ENCODE measurements at regions not wholly inside any gene's neighbourhood (a gene's known extent, or its start where the extent isn't known, plus 50 kb on each side); places are given as distances from the start of the nearest gene placed in this dataset.
"Not testable (repeated sequence)": the region's sequence is repeated elsewhere in the genome, so short reads cannot be mapped to it uniquely, and the experiment has no call there.

GRCh38 chr4:125762537-125762936, 447.8 kb downstream of the FAT4 start:
- intact Hi-C loops (cut with DNase I): no loop called here
- DNase-seq: no peak
- no peak for ATAC-seq (ENCODE audit: poor library complexity)

DNA sequence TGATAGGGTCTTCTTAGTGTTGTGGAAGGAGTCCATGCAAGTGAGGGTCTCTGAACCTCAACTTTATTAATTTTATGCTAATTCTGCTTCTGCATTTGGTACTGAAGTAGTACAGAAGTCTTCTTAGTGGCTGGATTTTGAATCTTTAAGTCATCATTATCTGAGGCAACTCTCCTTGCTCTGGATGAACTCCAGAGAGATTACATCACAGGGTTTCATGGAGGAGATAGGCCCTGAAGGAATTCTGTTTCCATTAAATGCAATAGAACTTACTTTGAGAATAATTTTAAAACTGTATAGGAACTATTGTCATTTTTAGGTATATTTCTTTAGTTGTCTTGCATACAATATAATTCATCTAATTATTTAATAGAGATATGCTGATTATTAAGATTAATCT, 451.2 kb downstream of the FAT4 start:
- ATAC-seq (ENCODE audit: poor library complexity) (no peak), DNase-seq (no peak)
- intact Hi-C loops (cut with DNase I): no loop called here

- intact Hi-C loops (cut with DNase I): no loop called here
- ATAC-seq (ENCODE audit: poor library complexity) (no peak), DNase-seq (no peak)
These were observed 456.2 kb downstream of the FAT4 start for GRCh38 chr4:125770814-125771398.

- no peak for ATAC-seq (ENCODE audit: poor library complexity)
- intact Hi-C loops (cut with DNase I): no loop called here
- DNase-seq: no peak
These were observed 457.9 kb downstream of the FAT4 start for GRCh38 chr4:125772680-125773079.

DNA sequence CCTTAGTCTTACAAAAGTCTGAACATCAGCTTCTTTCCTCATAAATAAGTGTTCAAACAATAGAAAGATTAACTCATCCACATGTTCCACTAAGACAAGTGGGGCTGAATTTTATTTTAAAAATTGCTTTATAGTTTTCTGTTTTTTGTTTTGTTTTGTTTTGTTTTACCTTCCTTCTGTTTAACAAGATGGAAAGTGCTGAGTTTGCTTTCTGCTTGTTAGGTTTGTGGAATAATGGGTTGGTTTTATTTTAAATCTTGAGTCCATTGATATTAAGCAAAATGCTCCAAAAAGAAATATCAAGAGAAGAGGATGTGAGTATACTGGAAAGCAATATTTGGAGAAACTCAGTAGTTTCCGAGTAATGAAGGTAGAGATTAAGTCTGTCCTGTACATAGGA, 458.7 kb downstream of the FAT4 start:
- DNase-seq: no peak
- ATAC-seq (ENCODE audit: poor library complexity): no peak
- intact Hi-C loops (cut with DNase I): no loop called here

- intact Hi-C loops (cut with DNase I): no loop called here
- no peak for ATAC-seq (ENCODE audit: poor library complexity)
- no peak for DNase-seq
These were observed 459.2 kb downstream of the FAT4 start for GRCh38 chr4:125773931-125774330.

DNA sequence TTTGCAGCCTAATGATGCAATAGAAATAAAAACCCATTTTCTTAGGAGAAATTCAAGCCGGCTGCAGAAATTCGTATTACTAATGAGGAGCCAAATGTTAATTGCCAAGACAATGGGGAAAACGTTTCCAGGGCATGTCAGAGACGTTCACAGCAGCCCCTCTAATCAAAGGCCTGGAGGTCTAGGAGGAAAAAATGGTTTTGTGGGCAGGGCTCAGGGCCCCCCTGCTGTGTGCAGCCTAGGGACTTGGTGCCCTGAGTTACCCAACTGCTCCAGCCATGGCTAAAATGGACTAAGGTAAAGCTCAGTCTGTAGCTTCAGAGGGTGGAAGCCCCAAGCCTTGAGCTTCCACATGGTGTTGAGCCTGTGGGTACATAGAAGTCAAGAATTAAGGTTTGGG, 461.4 kb downstream of the FAT4 start:
- intact Hi-C loops (cut with DNase I): no loop called here
- DNase-seq (no peak), ATAC-seq (ENCODE audit: poor library complexity) (no peak)

GRCh38 chr4:125780164-125780563, 465.4 kb downstream of the FAT4 start:
- no peak for DNase-seq
- ATAC-seq (ENCODE audit: poor library complexity): no peak
- intact Hi-C loops (cut with DNase I): no loop called here

DNA sequence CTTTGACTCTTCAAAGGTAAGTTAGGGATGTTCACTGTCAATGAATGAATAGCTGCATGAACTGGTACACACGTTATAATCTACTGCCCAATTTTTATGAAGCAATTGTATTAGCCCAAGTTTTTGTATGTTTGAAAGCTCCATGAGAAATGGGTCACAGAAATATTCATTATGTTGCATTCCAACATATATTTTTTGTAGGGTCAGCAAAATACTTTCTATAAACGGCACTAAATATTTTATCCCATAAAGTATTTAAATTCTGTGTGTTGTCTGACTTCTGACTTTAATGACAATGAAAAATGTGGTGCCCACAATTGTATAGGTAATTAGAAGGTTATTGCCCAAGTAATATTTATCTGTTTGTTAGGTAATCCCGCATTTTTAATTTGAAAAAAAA, 466.0 kb downstream of the FAT4 start:
- ATAC-seq (ENCODE audit: poor library complexity): no peak
- intact Hi-C loops (cut with DNase I): no loop called here
- no peak for DNase-seq

- ATAC-seq (ENCODE audit: poor library complexity): no peak
These were observed 466.9 kb downstream of the FAT4 start for GRCh38 chr4:125781651-125782050.

DNA sequence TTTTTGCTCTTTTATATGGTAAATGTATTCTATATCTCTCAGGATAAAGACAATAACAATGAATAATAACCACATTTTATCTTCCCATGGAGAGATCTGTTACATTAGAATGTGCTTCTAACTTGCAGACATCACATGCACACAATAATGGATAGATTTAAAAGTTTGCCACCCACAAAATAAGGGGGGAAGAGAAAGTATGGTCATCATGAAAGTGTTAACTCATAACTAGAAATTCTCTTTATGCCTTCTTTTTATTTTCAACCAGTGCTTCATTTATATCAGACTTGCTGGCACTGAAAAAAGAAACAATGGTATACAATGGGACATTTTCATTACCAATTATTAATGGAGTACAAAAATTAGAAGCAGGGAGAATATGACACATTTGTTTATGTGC, 470.0 kb downstream of the FAT4 start:
- DNase-seq: no peak
- ATAC-seq (ENCODE audit: poor library complexity): no peak
- intact Hi-C loops (cut with DNase I): no loop called here

More at GRCh38 chr4:125781651-125782050, 466.9 kb downstream of the FAT4 start:
- no peak for DNase-seq
- intact Hi-C loops (cut with DNase I): no loop called here

- intact Hi-C loops (cut with DNase I): no loop called here
- DNase-seq (no peak), ATAC-seq (ENCODE audit: poor library complexity) (no peak)
These were observed 473.0 kb downstream of the FAT4 start for GRCh38 chr4:125787707-125788106.

- DNase-seq (no peak), ATAC-seq (ENCODE audit: poor library complexity) (no peak)
- intact Hi-C loops (cut with DNase I): no loop called here
These were observed 474.3 kb downstream of the FAT4 start for GRCh38 chr4:125789023-125789422.

GRCh38 chr4:125791896-125792295, 477.1 kb downstream of the FAT4 start:
- no peak for ATAC-seq (ENCODE audit: poor library complexity)
- intact Hi-C loops (cut with DNase I): no loop called here

DNA sequence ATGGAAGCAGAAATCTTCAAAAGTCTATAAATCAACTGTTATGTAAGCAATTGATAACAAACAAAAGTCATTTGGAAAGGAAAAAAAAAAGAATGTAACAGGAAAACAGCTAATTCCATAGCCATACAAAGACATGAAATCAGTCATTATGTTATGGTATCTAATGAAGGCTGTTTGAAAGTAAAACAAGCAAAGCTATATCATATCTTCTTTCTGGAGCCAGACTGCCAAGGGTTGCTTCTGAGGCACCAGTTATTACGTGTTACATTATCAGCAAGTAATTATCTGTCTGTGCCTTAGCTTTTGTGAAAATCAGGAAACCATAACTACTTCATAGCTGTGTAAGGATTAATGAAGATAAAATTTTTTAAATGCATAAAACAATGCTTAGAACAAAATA, 480.2 kb downstream of the FAT4 start:
- intact Hi-C loops (cut with DNase I): no loop called here
- DNase-seq: no peak
- ATAC-seq (ENCODE audit: poor library complexity): no peak

More at GRCh38 chr4:125791896-125792295, 477.1 kb downstream of the FAT4 start:
- no peak for DNase-seq

DNA sequence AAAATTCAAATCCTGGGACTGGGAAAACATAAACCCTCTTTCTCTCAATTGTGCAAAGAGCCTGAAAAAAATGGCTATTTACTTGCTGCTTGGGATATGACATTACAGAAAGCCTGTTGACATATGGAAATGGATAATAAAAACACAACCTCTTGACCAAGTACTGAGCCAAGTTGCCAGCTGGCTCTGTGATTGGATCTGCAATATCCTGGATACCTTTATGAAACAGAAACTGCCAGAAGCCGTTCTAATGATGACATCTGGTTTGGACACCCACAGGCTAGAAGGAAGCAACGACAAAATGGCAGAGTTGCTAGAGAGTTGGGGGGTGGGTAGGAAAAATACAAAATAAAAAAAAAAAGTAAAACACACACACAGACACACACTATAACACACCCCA, 481.4 kb downstream of the FAT4 start:
- ATAC-seq (ENCODE audit: poor library complexity) (no peak), DNase-seq (no peak)
- intact Hi-C loops (cut with DNase I): no loop called here

- intact Hi-C loops (cut with DNase I); DNase-seq; ATAC-seq (ENCODE audit: poor library complexity): not testable (repeated sequence)
These were observed 482.9 kb downstream of the FAT4 start for GRCh38 chr4:125797621-125798020.

DNA sequence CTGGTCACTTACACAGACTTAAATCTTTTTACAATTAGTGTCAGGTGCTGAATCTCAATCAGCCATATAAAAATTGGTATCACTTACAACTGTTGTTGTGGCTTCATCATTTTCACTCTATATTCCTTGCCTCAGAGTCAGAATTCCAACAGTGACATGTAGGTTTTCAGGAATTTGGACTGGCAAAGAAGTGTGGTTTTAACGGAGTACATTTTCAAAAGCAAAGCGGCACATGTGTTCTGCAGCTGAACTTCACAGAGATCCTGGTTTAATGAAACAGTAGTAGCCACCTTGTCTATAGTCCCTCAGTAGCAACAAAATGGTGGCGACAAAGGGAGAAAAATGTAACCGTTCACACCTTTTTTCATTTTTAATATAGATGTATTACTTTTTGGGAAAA, 486.6 kb downstream of the FAT4 start:
- no peak for DNase-seq
- no peak for ATAC-seq (ENCODE audit: poor library complexity)
- intact Hi-C loops (cut with DNase I): no loop called here

DNA sequence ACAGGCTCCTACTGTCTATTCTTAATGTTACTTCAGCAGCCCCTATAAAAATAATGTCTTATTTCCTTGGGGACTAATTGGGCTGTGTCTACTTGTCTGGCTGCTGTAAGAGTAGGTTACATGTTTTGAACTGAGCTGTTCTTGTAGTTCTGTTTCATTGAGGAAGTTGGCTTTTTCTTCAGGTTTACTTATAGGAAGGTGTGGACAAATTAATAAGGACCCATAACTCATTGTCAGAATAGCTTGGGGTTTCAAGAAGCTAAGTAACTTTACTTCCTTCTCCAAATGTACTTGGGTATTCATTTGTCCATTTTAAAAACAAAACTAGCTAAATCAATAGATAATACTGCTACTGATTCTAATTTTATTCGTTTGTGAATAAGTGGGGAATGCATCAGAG, 487.2 kb downstream of the FAT4 start:
- ATAC-seq (ENCODE audit: poor library complexity): no peak
- intact Hi-C loops (cut with DNase I): no loop called here
- no peak for DNase-seq

GRCh38 chr4:125808022-125808421, 493.3 kb downstream of the FAT4 start:
- intact Hi-C loops (cut with DNase I): no loop called here
- ATAC-seq (ENCODE audit: poor library complexity) (no peak), DNase-seq (no peak)

- intact Hi-C loops (cut with DNase I): no loop called here
- DNase-seq: no peak
- no peak for ATAC-seq (ENCODE audit: poor library complexity)
These were observed 493.8 kb downstream of the FAT4 start for GRCh38 chr4:125808570-125808969.

Measured in Right ventricle myocardium superior (tissue), 1 donor.